Tibial nerve (tissue), 4 donors: ENCODE measurements at regions not wholly inside any gene's neighbourhood (a gene's known extent, or its start where the extent isn't known, plus 50 kb on each side); places are given as distances from the start of the nearest gene placed in this dataset.

Experiments used
- DNase-seq, 2 donors: peaks; one replicate each; pipeline ENCODE4 v3.0.0-alpha.2; 2019; ENCODE audit warnings: low spot score in 2 of 2
- H3K27ac ChIP-seq, 4 donors: fragments of 200-600 bp; sonication (generic) in 3 of 4; one replicate each; pipeline ENCODE4 v1.5.1; 2017 to 2019; ENCODE audit warnings: mild to moderate bottlenecking in 1 of 4
- H3K27me3 ChIP-seq, 2 donors: fragments of 200-600 bp; sonication (generic) in 1 of 2; one replicate each; pipeline versions ENCODE4 v1.5.1 to v1.6.0; 2017 to 2019
- H3K36me3 ChIP-seq, 3 donors: fragments of 200-600 bp; sonication (generic); one replicate each; pipeline ENCODE4 v1.5.1; 2018 to 2019
- H3K4me1 ChIP-seq, 4 donors: fragments of 200-600 bp; sonication (generic) in 3 of 4; one replicate each; pipeline ENCODE4 v1.5.1; 2017 to 2019
- H3K4me3 ChIP-seq, 4 donors: fragments of 200-600 bp; sonication (generic) in 3 of 4; one replicate each; pipeline ENCODE4 v1.5.1; 2017 to 2019; ENCODE audit warnings: mild to moderate bottlenecking in 1 of 4, moderate library complexity in 1 of 4
- H3K9me3 ChIP-seq, 4 donors: fragments of 200-600 bp; sonication (generic) in 3 of 4; one replicate each; pipeline ENCODE4 v1.5.1; 2017 to 2019
- EP300 ChIP-seq, 2 donors: sonication (generic); formaldehyde crosslinking; IDR thresholded peaks; one replicate each; pipeline ENCODE4 v1.6.1; 2017; ENCODE audit warnings: antibody characterized with exemption in 2 of 2, mild to moderate bottlenecking in 1 of 2
- POLR2A ChIP-seq, 2 donors: fragments of 450-650 bp; IDR thresholded peaks; one replicate each; pipeline ENCODE4 v1.6.1; 2017; ENCODE audit warnings: antibody characterized with exemption in 2 of 2, mild to moderate bottlenecking in 2 of 2, moderate library complexity in 2 of 2
- WGBS, 2 donors: methylation state at CpG; one replicate each; pipeline ENCODE4 v1.1.5; 2018; 5-methylcytosine and 5-hydroxymethylcytosine counted together
- TF ChIP-seq, protein P1 (sequence below), 5 experiments: fragments of 200-600 bp in 3 of 5; fragments of 450-650 bp in 2 of 5; sonication (generic) in 3 of 5; IDR thresholded peaks; one replicate each; pipeline ENCODE4 v1.5.1; 2016 to 2019; ENCODE audit warnings: antibody characterized with exemption in 5 of 5, mild to moderate bottlenecking in 3 of 5, moderate library complexity in 2 of 5

DNA sequence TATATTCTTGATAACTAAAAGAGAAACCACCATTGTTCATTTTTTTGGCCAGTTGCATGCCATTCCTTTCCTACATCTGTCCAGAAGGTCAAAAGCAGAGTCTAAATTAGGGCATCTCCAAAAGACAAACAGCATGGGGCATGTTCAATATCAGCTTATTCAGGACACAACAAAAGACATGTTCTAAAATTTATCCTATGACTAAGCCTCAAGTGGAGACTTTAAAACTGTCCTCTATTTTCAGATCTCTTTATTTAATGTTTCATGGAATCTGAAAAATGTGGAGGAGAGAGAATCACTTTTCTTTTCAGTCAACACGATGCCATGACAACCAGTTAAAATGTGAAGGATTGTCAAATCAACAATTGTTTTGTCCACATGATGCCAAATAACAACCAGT lies 303.4 kb upstream of the PRMT6 start:
- TF ChIP-seq, protein P1, sequence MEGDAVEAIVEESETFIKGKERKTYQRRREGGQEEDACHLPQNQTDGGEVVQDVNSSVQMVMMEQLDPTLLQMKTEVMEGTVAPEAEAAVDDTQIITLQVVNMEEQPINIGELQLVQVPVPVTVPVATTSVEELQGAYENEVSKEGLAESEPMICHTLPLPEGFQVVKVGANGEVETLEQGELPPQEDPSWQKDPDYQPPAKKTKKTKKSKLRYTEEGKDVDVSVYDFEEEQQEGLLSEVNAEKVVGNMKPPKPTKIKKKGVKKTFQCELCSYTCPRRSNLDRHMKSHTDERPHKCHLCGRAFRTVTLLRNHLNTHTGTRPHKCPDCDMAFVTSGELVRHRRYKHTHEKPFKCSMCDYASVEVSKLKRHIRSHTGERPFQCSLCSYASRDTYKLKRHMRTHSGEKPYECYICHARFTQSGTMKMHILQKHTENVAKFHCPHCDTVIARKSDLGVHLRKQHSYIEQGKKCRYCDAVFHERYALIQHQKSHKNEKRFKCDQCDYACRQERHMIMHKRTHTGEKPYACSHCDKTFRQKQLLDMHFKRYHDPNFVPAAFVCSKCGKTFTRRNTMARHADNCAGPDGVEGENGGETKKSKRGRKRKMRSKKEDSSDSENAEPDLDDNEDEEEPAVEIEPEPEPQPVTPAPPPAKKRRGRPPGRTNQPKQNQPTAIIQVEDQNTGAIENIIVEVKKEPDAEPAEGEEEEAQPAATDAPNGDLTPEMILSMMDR (IDR thresholded peaks at IDR 0.05), result no peak
- TF ChIP-seq POLR2A (IDR thresholded peaks at IDR 0.05), result no peak
- TF ChIP-seq EP300 (IDR thresholded peaks at IDR 0.05), result no peak
- H3K4me3 ChIP-seq, result no peak overlapping the region
- WGBS, 2 donors, result 50 to 52% methylated on average over 1 of the region's 1 CpG
- no peaks in the 10 kb centered on the region for H3K4me1 ChIP-seq
- no peaks in the 10 kb centered on the region for H3K9me3 ChIP-seq
- no peaks in the 10 kb centered on the region for H3K36me3 ChIP-seq
- H3K27ac ChIP-seq, result no peak overlapping the region
- DNase-seq, result no peak
- no peaks in the 10 kb centered on the region for H3K27me3 ChIP-seq

- Histone ChIP-seq H3K4me1 (no peaks in the 10 kb centered on the region), H3K36me3 (no peaks in the 10 kb centered on the region), H3K4me3 (no peak overlapping the region), H3K27me3 (no peaks in the 10 kb centered on the region), H3K9me3 (no peaks in the 10 kb centered on the region), H3K27ac (no peak overlapping the region)
- 81 to 90% methylated on average over 1 of the region's 1 CpG for WGBS, 2 donors
- no peak for DNase-seq
- TF ChIP-seq POLR2A (IDR thresholded peaks at IDR 0.05) (no peak), EP300 (IDR thresholded peaks at IDR 0.05) (no peak)
- TF ChIP-seq, protein P1 (IDR thresholded peaks at IDR 0.05), result no peak
Observed at GRCh38 chr1:106754957-106755356, 301.5 kb upstream of the PRMT6 start.

DNA sequence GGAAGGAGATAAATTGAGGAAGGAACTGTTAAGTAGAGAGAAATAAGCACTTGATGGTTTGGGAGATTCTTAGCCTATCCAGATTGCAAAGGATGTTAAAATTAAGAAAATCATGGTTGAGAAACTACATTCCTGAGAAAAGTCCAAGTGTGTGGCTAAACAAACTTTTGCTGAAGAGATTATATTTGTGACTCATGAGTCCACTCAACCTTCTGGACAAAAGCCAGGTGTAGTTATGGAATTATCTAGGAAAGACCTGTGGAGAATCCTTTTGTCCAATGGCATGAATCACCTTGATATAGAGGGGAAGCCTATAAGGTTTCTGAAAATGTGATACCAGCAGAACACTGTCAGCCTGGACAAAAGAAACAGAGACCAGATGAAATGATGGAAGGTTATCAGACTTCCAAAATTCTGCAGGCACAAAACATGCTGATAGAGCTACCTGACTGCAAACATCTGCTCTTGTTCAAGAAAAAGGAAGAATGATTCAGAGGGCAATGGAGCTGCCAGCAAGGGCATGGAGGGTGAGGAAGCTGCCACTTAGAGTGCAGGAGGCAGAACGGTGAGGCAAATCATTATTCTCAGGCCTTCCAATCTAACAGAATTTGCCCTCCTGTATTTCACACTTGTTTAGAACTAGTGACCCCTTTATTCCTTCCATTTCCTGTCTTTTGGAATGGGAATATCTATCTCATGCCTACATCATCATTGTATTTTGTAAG lies 300.6 kb upstream of the PRMT6 start:
- no peak for TF ChIP-seq POLR2A (IDR thresholded peaks at IDR 0.05)
- no peak for TF ChIP-seq EP300 (IDR thresholded peaks at IDR 0.05)
- TF ChIP-seq, protein P1 (IDR thresholded peaks at IDR 0.05), result no peak
- no peaks in the 10 kb centered on the region for H3K36me3 ChIP-seq
- 50 to 75% methylated on average over 1 of the region's 1 CpG for WGBS, 2 donors
- H3K4me1 ChIP-seq, result no peaks in the 10 kb centered on the region
- no peaks in the 10 kb centered on the region for H3K9me3 ChIP-seq
- no peaks in the 10 kb centered on the region for H3K27me3 ChIP-seq
- H3K27ac ChIP-seq, result no peak overlapping the region
- no peak for DNase-seq
- no peak overlapping the region for H3K4me3 ChIP-seq

DNA sequence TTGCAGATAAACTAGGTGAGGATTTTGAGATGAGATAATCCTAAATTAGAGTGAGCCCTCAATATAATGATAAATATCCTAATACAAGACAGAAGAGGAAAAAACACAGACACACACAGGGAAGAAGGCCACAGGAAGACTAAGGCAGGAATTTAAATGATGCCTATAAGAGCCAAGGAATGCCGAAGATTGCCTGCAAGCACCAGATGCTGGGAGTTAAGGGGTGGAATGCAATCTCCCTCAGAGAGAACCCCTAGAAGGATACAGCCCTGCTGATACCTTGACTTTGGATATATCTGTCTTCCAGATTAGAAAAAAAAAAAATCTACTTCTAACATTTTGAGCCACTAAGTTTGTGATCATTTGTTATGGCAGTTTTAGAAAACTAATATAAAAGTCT lies 299.7 kb upstream of the PRMT6 start:
- Histone ChIP-seq H3K4me3 (no peak overlapping the region), H3K27me3 (no peaks in the 10 kb centered on the region), H3K4me1 (no peaks in the 10 kb centered on the region), H3K27ac (no peak overlapping the region), H3K9me3 (no peaks in the 10 kb centered on the region), H3K36me3 (no peaks in the 10 kb centered on the region)
- 67 to 71% methylated on average over 1 of the region's 1 CpG for WGBS, 2 donors
- DNase-seq, result no peak
- TF ChIP-seq POLR2A (IDR thresholded peaks at IDR 0.05), result no peak

GRCh38 chr1:106768077-106768476 lies 288.4 kb upstream of the PRMT6 start:
- H3K4me3 ChIP-seq, result no peak overlapping the region
- DNase-seq, result no peak
- peaks cover 0 to 3% (median 0%) of the 10 kb centered on the region in 4 donors for H3K9me3 ChIP-seq
- no peaks in the 10 kb centered on the region for H3K4me1 ChIP-seq
- H3K27me3 ChIP-seq, result no peaks in the 10 kb centered on the region
- WGBS, 2 donors, result 36 to 38% methylated on average over 2 of the region's 2 CpGs
- TF ChIP-seq, protein P1 (IDR thresholded peaks at IDR 0.05), result no peak
- TF ChIP-seq EP300 (IDR thresholded peaks at IDR 0.05), result no peak
- no peak for TF ChIP-seq POLR2A (IDR thresholded peaks at IDR 0.05)
- peak overlapping the region in 2 of 4 donors; percentile 39 to 78 for H3K27ac ChIP-seq
- H3K36me3 ChIP-seq, result no peaks in the 10 kb centered on the region
